BJ (cell line): ENCODE measurements at regions not wholly inside any gene's neighbourhood (a gene's known extent, or its start where the extent isn't known, plus 50 kb on each side); places are given as distances from the start of the nearest gene placed in this dataset.

Experiments
- CTCF ChIA-PET: fragments of 350-600 bp; formaldehyde crosslinking; extraction: SDS; loops from one replicate; lab custom pipeline; 2021; ENCODE audit warnings: antibody characterized with exemption, inconsistent platforms; lab: Yijun Ruan, JAX
- POLR2A ChIA-PET: fragments of 300-600 bp; sonication (Branson Sonifier 250); formaldehyde crosslinking; extraction: SDS; loops from one replicate; lab custom pipeline; 2021; ENCODE audit warnings: antibody characterized with exemption; lab: Charles Lee
- DNase-seq: peaks from one replicate; pipeline ENCODE4 v3.0.0-alpha.2; 2011; ENCODE audit warnings: low read depth
- H3K27me3 ChIP-seq: 2 replicates; pipeline ENCODE4 v1.6.0; 2011; ENCODE audit warnings: low read length; ENCODE audit not compliant: control insufficient read depth, insufficient read depth
- H3K36me3 ChIP-seq: 2 replicates; pipeline ENCODE4 v1.5.1; 2011; ENCODE audit warnings: low read length; ENCODE audit not compliant: control insufficient read depth, insufficient read depth
- H3K4me3 ChIP-seq: 2 replicates; pipeline ENCODE4 v1.5.1; 2011; ENCODE audit warnings: low read depth, mild to moderate bottlenecking, control low read depth, low read length
- CTCF ChIP-seq: IDR thresholded peaks from 2 replicates; pipeline ENCODE4 v1.5.1; 2011; ENCODE audit warnings: low read depth, mild to moderate bottlenecking, control low read depth, inconsistent platforms, low read length, moderate library complexity; ENCODE audit not compliant: insufficient read depth

GRCh38 chr3:153328690-153329089 is 166.7 kb downstream of the RAP2B start:
- no peak for DNase-seq
- CTCF ChIA-PET: interaction anchor here (0.6 kb wide), 1 partner anchor 286 kb away, joined by 3 read pairs; no protein-coding TSS in a partner anchor
- H3K36me3 ChIP-seq: no peaks in the 10 kb centered on the region
- H3K27me3 ChIP-seq: no peaks in the 10 kb centered on the region
- H3K4me3 ChIP-seq: no peak overlapping the region
- POLR2A ChIA-PET: no interaction called here
- no peak for TF ChIP-seq CTCF

GRCh38 chr3:153330901-153331300 is 168.9 kb downstream of the RAP2B start:
- ChIA-PET POLR2A (no interaction called here), CTCF (no interaction called here)
- TF ChIP-seq CTCF: no peak
- Histone ChIP-seq H3K36me3 (no peaks in the 10 kb centered on the region), H3K4me3 (no peak overlapping the region), H3K27me3 (no peaks in the 10 kb centered on the region)
- DNase-seq: no peak

- DNase-seq: no peak
- Histone ChIP-seq H3K4me3 (no peak overlapping the region), H3K36me3 (no peaks in the 10 kb centered on the region), H3K27me3 (no peaks in the 10 kb centered on the region)
- TF ChIP-seq CTCF: no peak
- POLR2A ChIA-PET: no interaction called here
- CTCF ChIA-PET: interaction anchor here (0.8 kb wide), 1 partner anchor 10 kb away, joined by 3 read pairs; no protein-coding TSS in a partner anchor
These were observed 169.7 kb downstream of the RAP2B start for GRCh38 chr3:153331676-153332075.

GRCh38 chr3:153334558-153334957 is 172.5 kb downstream of the RAP2B start:
- CTCF ChIA-PET: interaction anchor here (0.6 kb wide), 1 partner anchor 21 kb away, joined by 4 read pairs; no protein-coding TSS in a partner anchor
- Histone ChIP-seq H3K27me3 (no peaks in the 10 kb centered on the region), H3K4me3 (no peak overlapping the region), H3K36me3 (no peaks in the 10 kb centered on the region)
- DNase-seq: no peak
- POLR2A ChIA-PET: no interaction called here
- no peak for TF ChIP-seq CTCF

GRCh38 chr3:153337369-153337768 is 175.3 kb downstream of the RAP2B start:
- Histone ChIP-seq H3K36me3 (no peaks in the 10 kb centered on the region), H3K4me3 (no peak overlapping the region), H3K27me3 (no peaks in the 10 kb centered on the region)
- ChIA-PET CTCF (no interaction called here), POLR2A (no interaction called here)
- no peak for TF ChIP-seq CTCF
- no peak for DNase-seq
